ENCODE measurements at regions not wholly inside any gene's neighbourhood (a gene's known extent, or its start where the extent isn't known, plus 50 kb on each side); places are given as distances from the start of the nearest gene placed in this dataset.

GRCh38 chr2:11018651-11019185, 107.0 kb downstream of the KCNF1 start:
- no peak for DNase-seq (ENCODE audit: low read depth)
- Histone ChIP-seq H3K36me3 (ENCODE audit: control insufficient read depth, insufficient read depth, low read length) (no peaks in the 10 kb centered on the region), H3K27me3 (ENCODE audit: control insufficient read depth, insufficient read depth, low read length) (peaks cover 7% of the 10 kb centered on the region), H3K4me3 (ENCODE audit: low read depth, low read length) (no peak overlapping the region)
- TF ChIP-seq CTCF (IDR thresholded peaks at IDR 0.05; ENCODE audit: insufficient read depth, low read length, poor library complexity, severe bottlenecking): no peak

GRCh38 chr2:11019614-11020013, 107.9 kb downstream of the KCNF1 start:
- no peak for TF ChIP-seq CTCF (IDR thresholded peaks at IDR 0.05; ENCODE audit: insufficient read depth, low read length, poor library complexity, severe bottlenecking)
- Histone ChIP-seq H3K27me3 (ENCODE audit: control insufficient read depth, insufficient read depth, low read length) (peaks cover 7% of the 10 kb centered on the region), H3K4me3 (ENCODE audit: low read depth, low read length) (no peak overlapping the region), H3K36me3 (ENCODE audit: control insufficient read depth, insufficient read depth, low read length) (no peaks in the 10 kb centered on the region)
- no peak for DNase-seq (ENCODE audit: low read depth)

- Histone ChIP-seq H3K36me3 (ENCODE audit: control insufficient read depth, insufficient read depth, low read length) (no peaks in the 10 kb centered on the region), H3K27me3 (ENCODE audit: control insufficient read depth, insufficient read depth, low read length) (peaks cover 7% of the 10 kb centered on the region), H3K4me3 (ENCODE audit: low read depth, low read length) (no peak overlapping the region)
- DNase-seq (ENCODE audit: low read depth): no peak
- no peak for TF ChIP-seq CTCF (IDR thresholded peaks at IDR 0.05; ENCODE audit: insufficient read depth, low read length, poor library complexity, severe bottlenecking)
These were observed 110.3 kb downstream of the KCNF1 start for GRCh38 chr2:11022064-11022463.

- Histone ChIP-seq H3K36me3 (ENCODE audit: control insufficient read depth, insufficient read depth, low read length) (no peaks in the 10 kb centered on the region), H3K27me3 (ENCODE audit: control insufficient read depth, insufficient read depth, low read length) (peaks cover 4% of the 10 kb centered on the region), H3K4me3 (ENCODE audit: low read depth, low read length) (no peak overlapping the region)
- no peak for TF ChIP-seq CTCF (IDR thresholded peaks at IDR 0.05; ENCODE audit: insufficient read depth, low read length, poor library complexity, severe bottlenecking)
- no peak for DNase-seq (ENCODE audit: low read depth)
These were observed 111.0 kb downstream of the KCNF1 start for GRCh38 chr2:11022591-11023273.

- H3K27me3 ChIP-seq (ENCODE audit: control insufficient read depth, insufficient read depth, low read length): peaks cover 2% of the 10 kb centered on the region
- no peaks in the 10 kb centered on the region for H3K36me3 ChIP-seq (ENCODE audit: control insufficient read depth, insufficient read depth, low read length)
- no peak for TF ChIP-seq CTCF (IDR thresholded peaks at IDR 0.05; ENCODE audit: insufficient read depth, low read length, poor library complexity, severe bottlenecking)
- no peak for DNase-seq (ENCODE audit: low read depth)
- no peak overlapping the region for H3K4me3 ChIP-seq (ENCODE audit: low read depth, low read length)
These were observed 111.9 kb downstream of the KCNF1 start for GRCh38 chr2:11023326-11024258.
